Activated CD4-positive, alpha-beta T cell treated with anti-CD3 and anti-CD28 coated beads for 4 hours (primary cell): ENCODE measurements at regions not wholly inside any gene's neighbourhood (a gene's known extent, or its start where the extent isn't known, plus 50 kb on each side); places are given as distances from the start of the nearest gene placed in this dataset.
"Not testable (repeated sequence)": the region's sequence is repeated elsewhere in the genome, so short reads cannot be mapped to it uniquely, and the experiment has no call there.

Experiments
- DNase-seq, 2 donors: peaks; one replicate each; pipeline ENCODE4 v3.0.0-alpha.2; 2020

DNA sequence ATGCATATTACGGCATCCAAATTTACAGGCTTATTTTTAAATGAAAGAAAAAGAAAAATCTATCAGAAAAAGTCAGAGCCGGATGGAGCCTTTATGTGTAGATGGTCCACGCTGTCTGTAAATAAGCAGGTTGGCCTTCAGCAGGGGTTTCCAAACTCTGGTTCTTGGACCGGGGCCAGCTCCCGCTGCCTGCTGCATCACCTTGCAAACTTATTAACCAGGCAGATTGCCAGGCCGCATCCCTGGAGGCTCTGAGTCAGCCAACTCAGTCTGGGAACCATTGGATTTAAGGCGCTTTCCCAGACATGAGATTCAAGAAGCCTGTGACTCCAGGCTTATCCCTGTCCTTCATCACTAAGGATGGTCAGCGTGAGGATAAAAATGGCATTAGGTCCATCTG is 212.4 kb downstream of the OPA1 start:
- DNase-seq: no peak

GRCh38 chr3:193808317-193808716 is 215.3 kb downstream of the OPA1 start:
- no peak for DNase-seq

GRCh38 chr3:193809106-193809505 is 216.1 kb downstream of the OPA1 start:
- DNase-seq: no peak

DNA sequence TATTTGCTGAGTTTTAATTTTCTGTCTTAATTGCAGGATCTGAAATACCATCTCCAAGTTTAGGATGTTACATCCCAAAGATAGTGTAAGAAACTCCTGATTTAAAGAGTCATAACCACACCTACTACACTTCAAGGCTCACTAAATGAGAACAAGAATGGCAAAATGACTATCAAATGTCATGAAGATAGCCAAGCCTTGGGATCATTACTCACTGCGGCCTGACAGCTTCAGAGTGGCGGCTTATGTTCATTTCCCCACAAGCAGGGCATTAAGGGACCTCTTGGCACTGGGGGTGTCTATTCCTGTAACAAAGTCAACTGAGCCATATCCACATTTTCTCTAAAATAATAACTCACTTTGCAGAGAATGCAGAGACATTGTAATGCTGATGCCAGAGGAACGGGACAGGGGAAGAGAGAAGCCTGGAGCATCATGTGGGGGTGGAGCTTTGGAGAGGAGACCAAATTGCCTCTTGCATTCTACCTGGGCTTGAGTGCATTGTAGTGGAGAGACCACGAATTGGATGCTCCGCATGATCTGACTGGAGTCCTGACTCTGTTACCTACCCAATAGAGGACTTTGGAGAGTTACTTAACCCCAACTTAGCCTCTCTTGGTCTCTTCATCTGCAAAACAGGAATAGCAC is 219.2 kb downstream of the OPA1 start:
- DNase-seq: no peak

GRCh38 chr3:193812791-193813500 is 219.9 kb downstream of the OPA1 start:
- no peak for DNase-seq

DNA sequence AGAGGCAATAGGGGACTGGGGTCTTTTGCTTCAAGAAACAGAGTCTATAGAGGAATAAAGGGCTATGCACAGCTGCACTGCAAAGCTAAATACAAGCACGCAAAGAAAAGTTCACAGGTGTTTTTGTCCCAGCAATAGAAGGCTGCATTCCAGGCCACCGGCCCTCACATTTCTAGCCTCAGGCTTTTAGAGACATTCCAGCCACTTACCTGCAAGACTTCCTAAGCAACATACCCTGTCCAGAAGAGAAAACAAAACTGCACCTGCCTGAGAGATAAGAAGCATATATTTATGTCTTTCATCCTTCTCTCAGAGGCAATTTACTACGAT is 220.5 kb downstream of the OPA1 start:
- DNase-seq: no peak

DNA sequence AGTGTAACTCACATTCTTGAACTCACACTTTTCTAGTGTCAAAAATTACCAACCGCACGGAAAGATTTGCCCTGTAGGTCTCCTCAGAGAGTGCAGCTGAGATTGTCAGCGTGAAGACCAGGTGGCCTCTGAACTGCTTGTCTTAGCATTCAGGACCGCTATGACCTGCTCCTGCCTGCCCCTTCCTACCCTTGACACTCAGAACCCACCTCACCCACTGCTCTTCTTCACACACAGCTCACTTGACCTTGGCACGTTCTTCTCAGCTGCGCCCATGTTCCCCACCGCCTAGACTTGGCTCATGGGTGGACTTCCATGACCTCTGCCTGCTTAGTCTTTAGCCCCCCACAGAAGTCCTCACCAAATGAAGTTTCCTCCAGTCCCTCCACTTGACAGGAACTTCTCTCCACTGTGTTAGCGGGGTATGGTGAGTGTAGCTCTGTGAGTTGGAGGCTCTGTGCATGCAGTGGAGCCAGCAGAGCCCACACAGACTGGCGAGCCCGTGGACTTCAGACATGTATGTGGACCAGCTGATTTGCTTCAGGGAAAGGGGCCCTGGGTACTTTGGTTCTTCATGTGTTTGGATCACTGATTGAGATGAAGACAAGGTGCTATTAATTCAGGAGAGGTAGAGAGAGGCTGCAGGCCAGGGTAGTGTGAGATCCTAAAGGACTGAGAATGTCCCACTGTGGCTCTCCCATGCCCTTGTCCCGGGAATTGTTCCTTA is 221.3 kb downstream of the OPA1 start:
- no peak for DNase-seq

GRCh38 chr3:193815246-193816027 is 222.4 kb downstream of the OPA1 start:
- DNase-seq: no peak

DNA sequence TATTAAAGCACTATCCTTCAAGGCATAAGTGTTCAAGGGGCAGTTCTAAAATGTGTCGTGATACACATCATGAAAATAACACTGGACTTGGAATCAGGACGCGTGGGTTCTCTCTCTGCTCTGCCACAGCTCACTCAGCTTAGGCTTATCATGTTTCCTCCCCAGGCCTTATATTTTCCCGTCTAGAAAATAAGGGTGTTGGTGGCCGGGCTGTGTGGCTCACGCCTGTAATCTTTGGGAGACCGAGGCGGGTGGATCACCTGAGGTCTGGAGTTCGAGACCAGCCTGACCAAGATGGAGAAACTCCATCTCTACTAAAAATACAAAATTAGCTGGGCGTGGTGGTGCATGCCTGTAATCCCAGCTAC is 223.0 kb downstream of the OPA1 start:
- no peak for DNase-seq

- DNase-seq: no peak
Measured at GRCh38 chr3:193816656-193817311, 223.8 kb downstream of the OPA1 start.

- DNase-seq: no peak
Measured at GRCh38 chr3:193819117-193820010, 226.4 kb downstream of the OPA1 start.

DNA sequence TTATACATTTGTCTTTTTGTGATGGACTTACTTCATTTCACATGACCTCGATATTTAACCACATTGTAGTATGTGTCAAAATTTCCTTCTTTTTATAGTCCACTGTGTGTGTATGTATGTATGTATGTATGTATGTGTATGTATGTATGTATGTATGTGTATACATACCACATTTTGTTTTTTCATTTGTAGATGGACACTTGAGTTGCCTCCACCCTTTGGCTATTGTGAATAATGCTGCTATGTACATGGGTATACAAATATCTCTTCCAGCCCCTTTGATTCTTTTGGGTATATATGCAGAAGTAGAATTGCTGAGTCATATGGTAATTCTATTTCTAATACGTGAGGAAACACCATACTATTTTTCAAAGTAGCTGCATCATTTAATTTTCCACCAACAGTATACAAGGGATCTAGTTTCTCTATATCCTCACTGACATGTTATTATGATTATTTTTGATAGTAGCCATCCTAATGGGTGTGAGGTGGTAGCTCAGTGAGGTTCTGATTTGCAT is 228.2 kb downstream of the OPA1 start:
- DNase-seq: no peak

- DNase-seq: no peak
Measured at GRCh38 chr3:193822492-193823212, 229.6 kb downstream of the OPA1 start.

DNA sequence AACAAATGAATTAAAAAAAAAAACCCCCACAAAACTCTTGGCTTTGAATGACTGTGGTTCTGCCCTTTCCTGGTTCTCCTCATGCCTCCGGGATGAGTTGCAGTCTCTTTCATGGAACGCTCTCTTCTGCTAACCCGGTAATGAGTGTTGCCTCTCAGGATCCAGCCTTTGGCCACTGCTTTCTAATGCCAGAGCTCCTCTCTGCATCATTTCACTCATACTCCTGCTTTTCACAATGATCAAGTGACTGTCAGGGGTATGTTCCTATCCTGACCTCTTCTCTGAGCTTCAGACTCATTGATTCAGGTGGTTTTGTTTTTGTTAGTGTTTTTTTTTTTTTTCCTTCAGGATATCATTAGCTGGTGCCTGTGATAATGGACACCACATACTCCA is 230.2 kb downstream of the OPA1 start:
- not testable (repeated sequence) for DNase-seq

- DNase-seq: no peak
Measured at GRCh38 chr3:193824365-193824764, 231.4 kb downstream of the OPA1 start.

GRCh38 chr3:193825617-193826016 is 232.6 kb downstream of the OPA1 start:
- DNase-seq: no peak

DNA sequence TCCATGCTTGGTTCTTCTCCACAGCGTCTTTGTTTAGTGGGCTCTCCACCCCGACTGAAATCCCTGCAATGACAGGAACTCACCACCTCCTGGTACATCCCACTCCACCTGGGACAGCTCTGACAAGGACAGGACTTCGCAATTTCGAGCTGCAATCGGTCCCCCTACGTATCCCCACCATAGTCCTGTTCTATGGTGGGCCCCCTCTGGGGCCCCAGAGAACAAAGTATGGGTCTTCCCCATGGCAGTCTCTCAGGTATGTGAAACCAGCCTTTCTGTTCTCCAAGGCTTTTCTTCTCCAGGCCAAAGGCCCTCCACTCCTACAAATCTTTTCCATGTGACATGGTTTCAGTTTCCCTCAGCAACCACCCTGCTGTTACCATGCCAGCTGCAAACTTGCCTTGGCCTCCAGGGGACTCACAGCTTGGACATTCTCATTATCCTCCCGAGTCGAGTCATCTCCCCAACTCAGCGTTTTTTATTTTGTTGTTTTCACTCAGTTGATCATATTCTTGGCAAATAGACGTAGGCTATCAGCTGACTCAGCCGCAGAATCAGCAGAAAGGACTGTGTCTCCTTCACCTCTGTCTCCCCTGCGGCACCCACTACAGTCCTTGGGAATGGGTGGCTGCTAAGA is 233.3 kb downstream of the OPA1 start:
- no peak for DNase-seq

- no peak for DNase-seq
Measured at GRCh38 chr3:193827040-193827669, 234.1 kb downstream of the OPA1 start.

- no peak for DNase-seq
Measured at GRCh38 chr3:193827871-193828270, 234.9 kb downstream of the OPA1 start.

DNA sequence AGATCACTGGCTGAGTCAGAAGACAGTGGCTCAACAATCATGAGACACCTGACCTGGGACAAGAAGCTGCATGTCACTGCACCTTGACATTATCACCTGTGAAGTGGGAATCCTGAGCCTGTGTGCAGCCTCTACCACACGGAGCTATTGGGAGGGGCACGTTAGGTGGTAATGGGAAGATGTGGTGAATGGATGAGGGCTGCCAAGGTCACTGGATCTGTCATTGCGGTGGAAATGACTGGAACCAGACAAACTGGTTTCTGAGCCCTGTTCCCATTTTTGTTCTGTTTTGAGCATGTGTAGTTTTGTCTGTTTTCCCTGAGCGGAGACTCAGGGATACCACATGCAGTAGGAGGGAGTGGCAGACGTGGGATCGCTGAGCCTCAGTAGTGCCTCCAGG is 235.5 kb downstream of the OPA1 start:
- DNase-seq: no peak
